Trophoblast cell (in vitro differentiated cells and primary cell): ENCODE measurements at regions not wholly inside any gene's neighbourhood (a gene's known extent, or its start where the extent isn't known, plus 50 kb on each side); places are given as distances from the start of the nearest gene placed in this dataset.
"Not testable (repeated sequence)": the region's sequence is repeated elsewhere in the genome, so short reads cannot be mapped to it uniquely, and the experiment has no call there.

Experiments used
- DNase-seq, 2 donors: peaks; one replicate each; pipeline ENCODE4 v3.0.0-alpha.2; 2016
- H2AFZ ChIP-seq: 2 replicates; pipeline ENCODE4 v1.6.1; 2013; ENCODE audit warnings: low read length, moderate library complexity, mild to moderate bottlenecking; ENCODE audit not compliant: insufficient read depth, poor library complexity
- H2AK5ac ChIP-seq: 2 replicates; pipeline ENCODE4 v1.6.1; 2013; ENCODE audit warnings: mild to moderate bottlenecking, low read length
- H2BK120ac ChIP-seq: 2 replicates; pipeline ENCODE4 v1.6.1; 2013; ENCODE audit warnings: low read length, mild to moderate bottlenecking, moderate library complexity; ENCODE audit not compliant: insufficient read depth, poor library complexity
- H2BK12ac ChIP-seq: 2 replicates; pipeline ENCODE4 v1.6.1; 2013; ENCODE audit warnings: mild to moderate bottlenecking, low read length, moderate library complexity
- H2BK5ac ChIP-seq: 2 replicates; pipeline ENCODE4 v1.6.1; 2013; ENCODE audit warnings: low read length, low read depth, moderate library complexity, mild to moderate bottlenecking; ENCODE audit not compliant: poor library complexity
- H3K14ac ChIP-seq: 2 replicates; pipeline ENCODE4 v1.6.1; 2013; ENCODE audit warnings: mild to moderate bottlenecking, low read length
- H3K18ac ChIP-seq: 2 replicates; pipeline ENCODE4 v1.6.1; 2013; ENCODE audit warnings: mild to moderate bottlenecking, low read length
- H3K23ac ChIP-seq: 2 replicates; pipeline ENCODE4 v1.6.1; 2013; ENCODE audit warnings: low read length
- H3K27ac ChIP-seq: 2 replicates; pipeline ENCODE4 v1.5.1; 2013; ENCODE audit warnings: low read depth, mild to moderate bottlenecking, inconsistent platforms, low read length, moderate library complexity
- H3K27me3 ChIP-seq: 2 replicates; pipeline ENCODE4 v1.6.1; 2013; ENCODE audit warnings: inconsistent platforms, mild to moderate bottlenecking, low read length, moderate library complexity; ENCODE audit not compliant: insufficient read depth
- H3K36me3 ChIP-seq, 2 experiments: 1 replicate in 1 of 2; 2 replicates in 1 of 2; pipeline ENCODE4 v1.6.1; 2013; ENCODE audit warnings: low read length in 2 of 2, mild to moderate bottlenecking in 2 of 2, moderate library complexity in 1 of 2; ENCODE audit not compliant: insufficient read depth in 2 of 2, control insufficient read depth in 1 of 2
- H3K4ac ChIP-seq: 2 replicates; pipeline ENCODE4 v1.6.1; 2013; ENCODE audit warnings: low read depth, mild to moderate bottlenecking, low read length, moderate library complexity
- H3K4me1 ChIP-seq, 2 experiments: 1 replicate in 1 of 2; 2 replicates in 1 of 2; pipeline ENCODE4 v1.6.1; 2013; ENCODE audit warnings: low read length in 2 of 2, mild to moderate bottlenecking in 2 of 2, moderate library complexity in 1 of 2; ENCODE audit not compliant: insufficient read depth in 2 of 2, control insufficient read depth in 1 of 2
- H3K4me2 ChIP-seq: 2 replicates; pipeline ENCODE4 v1.6.1; 2013; ENCODE audit warnings: inconsistent platforms, mild to moderate bottlenecking, low read length, moderate library complexity
- H3K4me3 ChIP-seq: 2 replicates; pipeline ENCODE4 v1.5.1; 2013; ENCODE audit warnings: mild to moderate bottlenecking, low read depth, low read length, inconsistent platforms
- H3K79me1 ChIP-seq: one replicate; pipeline ENCODE4 v1.6.1; 2013; ENCODE audit warnings: low read length
- H3K79me2 ChIP-seq: 2 replicates; pipeline ENCODE4 v1.6.1; 2013; ENCODE audit warnings: low read length, mild to moderate bottlenecking; ENCODE audit not compliant: control insufficient read depth, insufficient read depth, poor library complexity
- H3K9ac ChIP-seq: 2 replicates; pipeline ENCODE4 v1.6.1; 2013; ENCODE audit warnings: mild to moderate bottlenecking, low read length
- H3K9me3 ChIP-seq: 2 replicates; pipeline ENCODE4 v1.6.1; 2013; ENCODE audit warnings: low read depth, mild to moderate bottlenecking, control low read depth, inconsistent platforms, low read length; ENCODE audit not compliant: insufficient read depth
- H4K12ac ChIP-seq: 2 replicates; pipeline ENCODE4 v1.6.1; 2013; ENCODE audit warnings: low read depth, mild to moderate bottlenecking, low read length, moderate library complexity
- H4K8ac ChIP-seq: 2 replicates; pipeline ENCODE4 v1.6.1; 2013; ENCODE audit warnings: low read depth, mild to moderate bottlenecking, low read length, moderate library complexity
- H4K91ac ChIP-seq: one replicate; pipeline ENCODE4 v1.6.1; 2013; ENCODE audit warnings: low read depth, mild to moderate bottlenecking, low read length, moderate library complexity
- WGBS: extraction: QIAGEN DNeasy Blood & Tissue Kit; methylation state at CpG from one replicate; pipeline ENCODE4 v1.1.7; 2013; ENCODE audit warnings: missing lambda C conversion rate; ENCODE audit not compliant: insufficient read length, insufficient coverage; ENCODE audit errors: extremely low coverage; 5-methylcytosine and 5-hydroxymethylcytosine counted together

DNA sequence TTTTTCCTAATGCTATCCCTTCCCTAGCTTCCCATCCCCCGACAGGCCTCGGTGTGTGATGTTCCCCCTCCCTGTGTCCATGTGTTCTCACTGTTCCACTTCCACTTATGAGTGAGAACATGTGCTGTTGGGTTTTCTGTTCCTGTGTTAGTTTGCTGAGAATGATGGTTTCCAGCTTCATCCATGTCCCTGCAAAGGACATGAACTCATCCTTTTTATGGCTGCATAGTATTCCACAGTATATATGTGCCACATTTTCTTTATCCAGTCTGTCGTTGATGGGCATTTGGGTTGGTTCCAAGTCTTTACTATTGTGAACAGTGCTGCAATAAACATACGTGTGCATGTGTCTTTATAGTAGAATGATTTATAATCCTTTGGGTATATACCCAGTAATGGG lies 279.2 kb downstream of the KCNRG start:
- H2BK120ac ChIP-seq, H2BK5ac ChIP-seq, H4K12ac ChIP-seq, DNase-seq, H3K79me1 ChIP-seq, H3K4me2 ChIP-seq, H3K4ac ChIP-seq, H3K14ac ChIP-seq, H3K9me3 ChIP-seq, H3K27me3 ChIP-seq, H2AFZ ChIP-seq, H4K91ac ChIP-seq, H3K36me3 ChIP-seq, H3K23ac ChIP-seq, H3K18ac ChIP-seq, H2BK12ac ChIP-seq, H2AK5ac ChIP-seq, H3K4me3 ChIP-seq, H4K8ac ChIP-seq, H3K27ac ChIP-seq, H3K4me1 ChIP-seq, H3K9ac ChIP-seq, H3K79me2 ChIP-seq: not testable (repeated sequence)
- WGBS = no CpG with 5 or more reads among the region's 4 CpGs

GRCh38 chr13:50299546-50300249 lies 284.5 kb downstream of the KCNRG start:
- Histone ChIP-seq H3K9ac (no peak overlapping the region), H4K12ac (no peak overlapping the region), H3K18ac (no peak overlapping the region), H3K14ac (no peak overlapping the region), H2BK5ac (no peak overlapping the region), H4K91ac (no peak overlapping the region), H2AK5ac (no peak overlapping the region), H2AFZ (no peak overlapping the region), H3K4me2 (no peak overlapping the region), H3K79me2 (no peaks in the 10 kb centered on the region), H3K9me3 (no peaks in the 10 kb centered on the region), H3K23ac (no peak overlapping the region), H3K4me1 (no peaks in the 10 kb centered on the region), H4K8ac (no peak overlapping the region), H3K27me3 (no peaks in the 10 kb centered on the region), H3K79me1 (no peaks in the 10 kb centered on the region), H2BK120ac (no peak overlapping the region), H2BK12ac (no peak overlapping the region), H3K27ac (no peak overlapping the region), H3K36me3 (no peaks in the 10 kb centered on the region), H3K4me3 (no peak overlapping the region), H3K4ac (no peak overlapping the region)
- no CpG with 5 or more reads among the region's 3 CpGs for WGBS
- no peak for DNase-seq

GRCh38 chr13:50303963-50304721 lies 288.9 kb downstream of the KCNRG start:
- Histone ChIP-seq H2BK5ac (no peak overlapping the region), H2AFZ (no peak overlapping the region), H3K4me1 (no peaks in the 10 kb centered on the region), H4K8ac (no peak overlapping the region), H4K91ac (no peak overlapping the region), H2AK5ac (no peak overlapping the region), H3K27me3 (no peaks in the 10 kb centered on the region), H3K4me3 (no peak overlapping the region), H3K9ac (no peak overlapping the region), H3K14ac (no peak overlapping the region), H3K23ac (no peak overlapping the region), H2BK120ac (no peak overlapping the region), H3K4ac (no peak overlapping the region), H3K9me3 (no peaks in the 10 kb centered on the region), H3K4me2 (no peak overlapping the region), H3K27ac (no peak overlapping the region), H3K79me2 (no peaks in the 10 kb centered on the region), H3K79me1 (no peaks in the 10 kb centered on the region), H2BK12ac (no peak overlapping the region), H3K36me3 (no peaks in the 10 kb centered on the region), H4K12ac (no peak overlapping the region), H3K18ac (no peak overlapping the region)
- no CpG with 5 or more reads among the region's 5 CpGs for WGBS
- no peak for DNase-seq

GRCh38 chr13:50306156-50306555 lies 290.9 kb downstream of the KCNRG start:
- Histone ChIP-seq H3K9me3 (no peaks in the 10 kb centered on the region), H4K8ac (no peak overlapping the region), H4K91ac (no peak overlapping the region), H2BK12ac (no peak overlapping the region), H3K36me3 (no peaks in the 10 kb centered on the region), H3K9ac (no peak overlapping the region), H2AFZ (no peak overlapping the region), H3K79me2 (no peaks in the 10 kb centered on the region), H2AK5ac (no peak overlapping the region), H3K18ac (no peak overlapping the region), H3K27ac (no peak overlapping the region), H3K23ac (no peak overlapping the region), H3K14ac (no peak overlapping the region), H4K12ac (no peak overlapping the region), H3K79me1 (no peaks in the 10 kb centered on the region), H3K4ac (no peak overlapping the region), H3K4me1 (no peaks in the 10 kb centered on the region), H2BK5ac (no peak overlapping the region), H3K4me2 (no peak overlapping the region), H2BK120ac (no peak overlapping the region), H3K4me3 (no peak overlapping the region), H3K27me3 (no peaks in the 10 kb centered on the region)
- WGBS = no CpG with 5 or more reads among the region's 4 CpGs
- no peak for DNase-seq
